Neuronal stem cell (in vitro differentiated cells): ENCODE measurements at regions not wholly inside any gene's neighbourhood (a gene's known extent, or its start where the extent isn't known, plus 50 kb on each side); places are given as distances from the start of the nearest gene placed in this dataset.

Source experiments
- DNase-seq: peaks from one replicate; pipeline ENCODE4 v3.0.0-alpha.2; 2013; ENCODE audit warnings: low spot score
- H2AFZ ChIP-seq: one replicate; pipeline ENCODE4 v1.6.1; 2013; ENCODE audit warnings: mild to moderate bottlenecking, low read length, inconsistent platforms
- H2AK5ac ChIP-seq: 2 replicates; pipeline ENCODE4 v1.6.1; 2013; ENCODE audit warnings: low read depth, mild to moderate bottlenecking, inconsistent platforms, low read length, moderate library complexity, mixed read lengths
- H2BK120ac ChIP-seq: 2 replicates; pipeline ENCODE4 v1.6.1; 2013; ENCODE audit warnings: low read depth, mild to moderate bottlenecking, inconsistent platforms, low read length, moderate library complexity, mixed read lengths
- H2BK12ac ChIP-seq: one replicate; pipeline ENCODE4 v1.6.1; 2013; ENCODE audit warnings: low read length, inconsistent platforms
- H2BK15ac ChIP-seq: 2 replicates; pipeline ENCODE4 v1.6.1; 2013; ENCODE audit warnings: mild to moderate bottlenecking, low read length, inconsistent platforms, mixed read lengths
- H2BK5ac ChIP-seq: one replicate; pipeline ENCODE4 v1.6.1; 2013; ENCODE audit warnings: inconsistent platforms, mild to moderate bottlenecking, low read length, moderate library complexity
- H3K14ac ChIP-seq: one replicate; pipeline ENCODE4 v1.6.1; 2013; ENCODE audit warnings: low read length, inconsistent platforms
- H3K18ac ChIP-seq: 2 replicates; pipeline ENCODE4 v1.6.1; 2013; ENCODE audit warnings: low read length, inconsistent platforms
- H3K23ac ChIP-seq: 2 replicates; pipeline ENCODE4 v1.6.1; 2013; ENCODE audit warnings: low read depth, mild to moderate bottlenecking, mixed read lengths, low read length, inconsistent platforms; ENCODE audit not compliant: poor library complexity
- H3K27ac ChIP-seq: replicated peaks from 3 replicates; pipeline ENCODE4 v1.5.1; 2013; ENCODE audit warnings: low read length, inconsistent platforms
- H3K27me3 ChIP-seq, 3 experiments: 2 replicates each; pipeline ENCODE4 v1.6.1; 2013; ENCODE audit warnings: low read length in 3 of 3, mild to moderate bottlenecking in 2 of 3, inconsistent platforms in 1 of 3, low read depth in 1 of 3, mixed read lengths in 1 of 3, moderate library complexity in 1 of 3; ENCODE audit not compliant: control insufficient read depth in 3 of 3, insufficient read depth in 3 of 3
- H3K36me3 ChIP-seq, 2 donors: replicated peaks in 1 of 2; 2 replicates each; pipeline ENCODE4 v1.6.1; 2013; ENCODE audit warnings: low read length in 2 of 2; ENCODE audit not compliant: control insufficient read depth in 2 of 2, insufficient read depth in 2 of 2
- H3K4ac ChIP-seq: 2 replicates; pipeline ENCODE4 v1.6.1; 2013; ENCODE audit warnings: inconsistent platforms, mild to moderate bottlenecking, low read length, moderate library complexity
- H3K4me1 ChIP-seq, 2 donors: 1 replicate in 1 of 2; 2 replicates in 1 of 2; pipeline ENCODE4 v1.6.1; 2013; ENCODE audit warnings: low read length in 2 of 2, low read depth in 1 of 2; ENCODE audit not compliant: control insufficient read depth in 2 of 2, insufficient read depth in 1 of 2
- H3K4me2 ChIP-seq: one replicate; pipeline ENCODE4 v1.6.1; 2013; ENCODE audit warnings: mild to moderate bottlenecking, low read length, inconsistent platforms; ENCODE audit not compliant: insufficient read depth, poor library complexity, severe bottlenecking
- H3K4me3 ChIP-seq, 2 donors: 2 replicates each; pipeline ENCODE4 v1.5.1; 2013; ENCODE audit warnings: low read length in 2 of 2, mild to moderate bottlenecking in 2 of 2, inconsistent platforms in 1 of 2, moderate library complexity in 1 of 2
- H3K79me1 ChIP-seq: one replicate; pipeline ENCODE4 v1.6.1; 2013; ENCODE audit warnings: low read depth, mild to moderate bottlenecking, inconsistent platforms, low read length, moderate library complexity
- H3K9ac ChIP-seq: one replicate; pipeline ENCODE4 v1.6.1; 2013; ENCODE audit warnings: mild to moderate bottlenecking, low read depth, low read length, inconsistent platforms; ENCODE audit not compliant: poor library complexity
- H3K9me3 ChIP-seq, 2 donors: replicated peaks in 1 of 2; 2 replicates each; pipeline versions ENCODE3 to v1.6.1; 2013; ENCODE audit warnings: low read length in 2 of 2, mild to moderate bottlenecking in 2 of 2, inconsistent platforms in 1 of 2, low read depth in 1 of 2, mixed read lengths in 1 of 2, moderate library complexity in 1 of 2; ENCODE audit not compliant: control insufficient read depth in 2 of 2, insufficient read depth in 1 of 2
- H4K8ac ChIP-seq: one replicate; pipeline ENCODE4 v1.6.1; 2013; ENCODE audit warnings: low read depth, mild to moderate bottlenecking, inconsistent platforms, low read length, moderate library complexity
- H4K91ac ChIP-seq: one replicate; pipeline ENCODE4 v1.6.1; 2013; ENCODE audit warnings: low read length, low read depth, mild to moderate bottlenecking, inconsistent platforms; ENCODE audit not compliant: poor library complexity
- WGBS, 2 donors: extraction: QIAGEN DNeasy Blood & Tissue Kit; methylation state at CpG; one replicate each; pipeline ENCODE4 v1.1.7; 2013; ENCODE audit warnings: missing lambda C conversion rate in 2 of 2, mixed read lengths in 1 of 2; ENCODE audit not compliant: insufficient read length in 2 of 2, insufficient replicate concordance in 1 of 2; ENCODE audit errors: extremely low coverage in 2 of 2; 5-methylcytosine and 5-hydroxymethylcytosine counted together

- no peaks in the 10 kb centered on the region for H3K27me3 ChIP-seq
- H3K4me3 ChIP-seq: no peak overlapping the region
- H3K36me3 ChIP-seq: no peaks in the 10 kb centered on the region
- H3K4ac ChIP-seq: no peak overlapping the region
- H4K8ac ChIP-seq: no peak overlapping the region
- H3K14ac ChIP-seq: no peak overlapping the region
- H2BK120ac ChIP-seq: no peak overlapping the region
- H2BK12ac ChIP-seq: no peak overlapping the region
- H3K4me1 ChIP-seq: no peaks in the 10 kb centered on the region
- H3K9ac ChIP-seq: no peak overlapping the region
- H3K23ac ChIP-seq: no peak overlapping the region
- H3K79me1 ChIP-seq: no peaks in the 10 kb centered on the region
- no peak overlapping the region for H3K18ac ChIP-seq
- no peak overlapping the region for H3K4me2 ChIP-seq
- no peak overlapping the region for H2AK5ac ChIP-seq
- H3K27ac ChIP-seq: no peak overlapping the region
- no peaks in the 10 kb centered on the region for H3K9me3 ChIP-seq
- no peak for DNase-seq
- H2BK5ac ChIP-seq: no peak overlapping the region
- H4K91ac ChIP-seq: no peak overlapping the region
- no peak overlapping the region for H2BK15ac ChIP-seq
- no CpG with 5 or more reads among the region's 3 CpGs for WGBS, 2 donors
- no peak overlapping the region for H2AFZ ChIP-seq
These were observed 359.3 kb downstream of the IRS1 start for GRCh38 chr2:226440127-226440918.

GRCh38 chr2:226439337-226439736, 360.3 kb downstream of the IRS1 start:
- no peak overlapping the region for H3K4me3 ChIP-seq
- H3K18ac ChIP-seq: no peak overlapping the region
- H3K4ac ChIP-seq: no peak overlapping the region
- no peaks in the 10 kb centered on the region for H3K79me1 ChIP-seq
- no peak overlapping the region for H3K27ac ChIP-seq
- no peaks in the 10 kb centered on the region for H3K27me3 ChIP-seq
- no peaks in the 10 kb centered on the region for H3K9me3 ChIP-seq
- no peak overlapping the region for H2BK15ac ChIP-seq
- no peak overlapping the region for H2BK120ac ChIP-seq
- no peak overlapping the region for H2AK5ac ChIP-seq
- H4K8ac ChIP-seq: no peak overlapping the region
- H2AFZ ChIP-seq: no peak overlapping the region
- no peak overlapping the region for H4K91ac ChIP-seq
- no CpG with 5 or more reads among the region's 6 CpGs for WGBS, 2 donors
- H3K9ac ChIP-seq: no peak overlapping the region
- peaks cover 0 to 7% of the 10 kb centered on the region in 2 donors for H3K4me1 ChIP-seq
- no peak overlapping the region for H3K14ac ChIP-seq
- H2BK5ac ChIP-seq: no peak overlapping the region
- no peaks in the 10 kb centered on the region for H3K36me3 ChIP-seq
- no peak overlapping the region for H2BK12ac ChIP-seq
- H3K4me2 ChIP-seq: no peak overlapping the region
- no peak for DNase-seq
- no peak overlapping the region for H3K23ac ChIP-seq

GRCh38 chr2:226435146-226435545, 364.5 kb downstream of the IRS1 start:
- H3K27ac ChIP-seq: no peak overlapping the region
- H3K79me1 ChIP-seq: no peaks in the 10 kb centered on the region
- no CpG with 5 or more reads among the region's 5 CpGs for WGBS, 2 donors
- H3K4ac ChIP-seq: no peak overlapping the region
- H2BK120ac ChIP-seq: no peak overlapping the region
- H2AFZ ChIP-seq: peak overlapping the region; percentile 49
- H3K18ac ChIP-seq: no peak overlapping the region
- no peak overlapping the region for H4K8ac ChIP-seq
- no peak overlapping the region for H2BK15ac ChIP-seq
- H3K9ac ChIP-seq: no peak overlapping the region
- no peak overlapping the region for H4K91ac ChIP-seq
- no peak for DNase-seq
- H3K23ac ChIP-seq: no peak overlapping the region
- H3K14ac ChIP-seq: no peak overlapping the region
- peaks cover 0 to 20% of the 10 kb centered on the region in 2 donors for H3K4me1 ChIP-seq
- H2BK5ac ChIP-seq: no peak overlapping the region
- no peaks in the 10 kb centered on the region for H3K36me3 ChIP-seq
- no peak overlapping the region for H2AK5ac ChIP-seq
- no peaks in the 10 kb centered on the region for H3K9me3 ChIP-seq
- H3K4me3 ChIP-seq: no peak overlapping the region
- H2BK12ac ChIP-seq: no peak overlapping the region
- H3K4me2 ChIP-seq: no peak overlapping the region
- no peaks in the 10 kb centered on the region for H3K27me3 ChIP-seq

- Histone ChIP-seq H4K8ac (no peak overlapping the region), H3K4ac (no peak overlapping the region), H3K23ac (no peak overlapping the region), H3K79me1 (no peaks in the 10 kb centered on the region), H3K27ac (no peak overlapping the region), H3K9me3 (no peaks in the 10 kb centered on the region), H2BK12ac (no peak overlapping the region), H4K91ac (no peak overlapping the region), H2AFZ (peak overlapping the region; percentile 49), H3K27me3 (no peaks in the 10 kb centered on the region), H3K4me3 (no peak overlapping the region), H2BK5ac (no peak overlapping the region), H3K18ac (no peak overlapping the region), H3K14ac (no peak overlapping the region), H2BK15ac (no peak overlapping the region), H2BK120ac (no peak overlapping the region), H3K4me1 (peaks cover 0 to 20% of the 10 kb centered on the region in 2 donors), H3K36me3 (no peaks in the 10 kb centered on the region), H3K4me2 (no peak overlapping the region), H2AK5ac (no peak overlapping the region), H3K9ac (no peak overlapping the region)
- WGBS, 2 donors: no CpG with 5 or more reads among the region's 5 CpGs
- no peak for DNase-seq
These were observed 364.9 kb downstream of the IRS1 start for GRCh38 chr2:226434702-226435101.
